H9 (cell line): ENCODE measurements at regions not wholly inside any gene's neighbourhood (a gene's known extent, or its start where the extent isn't known, plus 50 kb on each side); places are given as distances from the start of the nearest gene placed in this dataset.

Experiments used
- DNase-seq: peaks from one replicate; pipeline ENCODE4 v3.0.0-alpha.2; 2017
- H2AFZ ChIP-seq: one replicate; pipeline ENCODE4 v1.6.1; 2013; ENCODE audit warnings: mild to moderate bottlenecking, low read length, control low read depth, moderate library complexity
- H2AK5ac ChIP-seq: 2 replicates; pipeline ENCODE4 v1.6.1; 2013; ENCODE audit warnings: low read length, control low read depth, mixed read lengths; ENCODE audit not compliant: insufficient read length
- H2BK120ac ChIP-seq: one replicate; pipeline ENCODE4 v1.6.1; 2013; ENCODE audit warnings: low read depth, mild to moderate bottlenecking, low read length, control low read depth, inconsistent platforms; ENCODE audit not compliant: poor library complexity, severe bottlenecking
- H2BK12ac ChIP-seq: 2 replicates; pipeline ENCODE4 v1.6.1; 2013; ENCODE audit warnings: low read length, control low read depth, mixed read lengths, low read depth; ENCODE audit not compliant: insufficient read length
- H2BK15ac ChIP-seq: 2 replicates; pipeline ENCODE4 v1.6.1; 2013; ENCODE audit warnings: low read depth, low read length, control low read depth
- H2BK20ac ChIP-seq: one replicate; pipeline ENCODE4 v1.6.1; 2013; ENCODE audit warnings: low read depth, mild to moderate bottlenecking, low read length, control low read depth, inconsistent platforms; ENCODE audit not compliant: poor library complexity, severe bottlenecking
- H2BK5ac ChIP-seq: 2 replicates; pipeline ENCODE4 v1.6.1; 2013; ENCODE audit warnings: low read length, control low read depth, mixed read lengths; ENCODE audit not compliant: insufficient read length
- H3K14ac ChIP-seq: 2 replicates; pipeline ENCODE4 v1.6.1; 2013; ENCODE audit warnings: low read length, control low read depth; ENCODE audit not compliant: insufficient read depth
- H3K18ac ChIP-seq: 2 replicates; pipeline ENCODE4 v1.6.1; 2013; ENCODE audit warnings: low read depth, mild to moderate bottlenecking, mixed read lengths, low read length, control low read depth; ENCODE audit not compliant: insufficient read length
- H3K23ac ChIP-seq: 2 replicates; pipeline ENCODE4 v1.6.1; 2013; ENCODE audit warnings: low read length, control low read depth, mixed read lengths, low read depth; ENCODE audit not compliant: insufficient read length
- H3K23me2 ChIP-seq: 2 replicates; pipeline ENCODE4 v1.6.1; 2013; ENCODE audit warnings: low read depth, mild to moderate bottlenecking, mixed read lengths, low read length, control low read depth; ENCODE audit not compliant: insufficient read length, poor library complexity, severe bottlenecking
- H3K27ac ChIP-seq: 2 replicates; pipeline ENCODE4 v1.5.1; 2013; ENCODE audit warnings: low read length, control low read depth, mixed read lengths, low read depth; ENCODE audit not compliant: insufficient read length
- H3K27me3 ChIP-seq: 2 replicates; pipeline ENCODE4 v1.6.1; 2013; ENCODE audit warnings: low read length, control low read depth, inconsistent platforms; ENCODE audit not compliant: insufficient read depth
- H3K4ac ChIP-seq: 2 replicates; pipeline ENCODE4 v1.6.1; 2013; ENCODE audit warnings: low read depth, mild to moderate bottlenecking, control low read depth, inconsistent platforms, low read length, moderate library complexity
- H3K4me1 ChIP-seq: 2 replicates; pipeline ENCODE4 v1.6.1; 2013; ENCODE audit warnings: low read length, control low read depth, inconsistent platforms; ENCODE audit not compliant: insufficient read depth
- H3K4me2 ChIP-seq: 2 replicates; pipeline ENCODE4 v1.6.1; 2013; ENCODE audit warnings: low read length, control low read depth, mixed read lengths; ENCODE audit not compliant: insufficient read length, insufficient read depth
- H3K56ac ChIP-seq: 2 replicates; pipeline ENCODE4 v1.6.1; 2013; ENCODE audit warnings: low read depth, mild to moderate bottlenecking, mixed read lengths, low read length, control low read depth; ENCODE audit not compliant: insufficient read length
- H3K79me1 ChIP-seq: 2 replicates; pipeline ENCODE4 v1.6.1; 2013; ENCODE audit warnings: low read depth, mild to moderate bottlenecking, moderate library complexity, low read length, control low read depth, inconsistent platforms; ENCODE audit not compliant: insufficient read depth, poor library complexity, severe bottlenecking
- H3K79me2 ChIP-seq: 2 replicates; pipeline ENCODE4 v1.6.1; 2013; ENCODE audit warnings: low read length, control low read depth, inconsistent platforms; ENCODE audit not compliant: insufficient read depth
- H3K9ac ChIP-seq: 2 replicates; pipeline ENCODE4 v1.6.1; 2013; ENCODE audit warnings: low read length, control low read depth, mixed read lengths; ENCODE audit not compliant: insufficient read length; ENCODE audit errors: extremely low read depth
- H3K9me3 ChIP-seq: one replicate; pipeline ENCODE4 v1.6.1; 2013; ENCODE audit warnings: low read depth, low read length, inconsistent platforms; ENCODE audit not compliant: control insufficient read depth
- H3T11ph ChIP-seq: one replicate; pipeline ENCODE4 v1.6.1; 2013; ENCODE audit warnings: mild to moderate bottlenecking, low read length, control low read depth, inconsistent platforms
- H4K20me1 ChIP-seq: one replicate; pipeline ENCODE4 v1.6.1; 2013; ENCODE audit not compliant: control insufficient read depth, insufficient read length, insufficient read depth
- H4K5ac ChIP-seq: 2 replicates; pipeline ENCODE4 v1.6.1; 2013; ENCODE audit warnings: low read depth, mild to moderate bottlenecking, mixed read lengths, low read length, control low read depth; ENCODE audit not compliant: insufficient read length
- H4K8ac ChIP-seq: replicated peaks from 2 replicates; pipeline ENCODE4 v1.6.1; 2013; ENCODE audit warnings: low read length, control low read depth, mixed read lengths, low read depth; ENCODE audit not compliant: insufficient read length
- H4K91ac ChIP-seq: 2 replicates; pipeline ENCODE4 v1.6.1; 2013; ENCODE audit warnings: low read depth, mild to moderate bottlenecking, moderate library complexity, mixed read lengths, low read length, control low read depth; ENCODE audit not compliant: insufficient read length
- H3K27ac Mint-ChIP-seq, 3 experiments: 2 replicates in 2 of 3; 3 replicates in 1 of 3; pipeline ENCODE4 v1.8.0; 2020 to 2021; ENCODE audit warnings: mixed read lengths in 3 of 3, mild to moderate bottlenecking in 1 of 3, moderate library complexity in 1 of 3
- H3K27me3 Mint-ChIP-seq: 2 replicates; pipeline ENCODE4 v1.8.0; 2021; ENCODE audit warnings: low read depth, mild to moderate bottlenecking, moderate library complexity, mixed read lengths
- H3K36me3 Mint-ChIP-seq, 3 experiments: 2 replicates in 2 of 3; 3 replicates in 1 of 3; pipeline ENCODE4 v1.8.0; 2020 to 2021; ENCODE audit warnings: low read depth in 3 of 3, mixed read lengths in 3 of 3; ENCODE audit not compliant: insufficient read depth in 1 of 3
- H3K4me1 Mint-ChIP-seq, 2 experiments: 2 replicates each; pipeline ENCODE4 v1.8.0; 2020; ENCODE audit warnings: mixed read lengths in 2 of 2
- H3K4me3 Mint-ChIP-seq, 2 experiments: 2 replicates in 1 of 2; 3 replicates in 1 of 2; pipeline ENCODE4 v1.8.0; 2020 to 2021; ENCODE audit warnings: mild to moderate bottlenecking in 2 of 2, mixed read lengths in 2 of 2, moderate library complexity in 1 of 2
- H3K9me3 Mint-ChIP-seq, 2 experiments: 2 replicates in 1 of 2; 3 replicates in 1 of 2; pipeline ENCODE4 v1.8.0; 2020; ENCODE audit warnings: mild to moderate bottlenecking in 2 of 2, mixed read lengths in 2 of 2, moderate library complexity in 1 of 2
- WGBS: extraction: QIAGEN DNeasy Blood & Tissue Kit; methylation state at CpG from one replicate; pipeline ENCODE4 v1.1.7; 2013; ENCODE audit warnings: missing lambda C conversion rate, low lambda C conversion rate, mixed read lengths; ENCODE audit not compliant: insufficient read length; ENCODE audit errors: extremely low coverage; 5-methylcytosine and 5-hydroxymethylcytosine counted together
- TF ChIP-seq, protein P1 (sequence below): fragments of 200-600 bp; sonication (generic); conservative IDR thresholded peaks from 3 replicates; pipeline ENCODE4 v1.8.0; 2021; ENCODE audit warnings: antibody characterized with exemption, mild to moderate bottlenecking

DNA sequence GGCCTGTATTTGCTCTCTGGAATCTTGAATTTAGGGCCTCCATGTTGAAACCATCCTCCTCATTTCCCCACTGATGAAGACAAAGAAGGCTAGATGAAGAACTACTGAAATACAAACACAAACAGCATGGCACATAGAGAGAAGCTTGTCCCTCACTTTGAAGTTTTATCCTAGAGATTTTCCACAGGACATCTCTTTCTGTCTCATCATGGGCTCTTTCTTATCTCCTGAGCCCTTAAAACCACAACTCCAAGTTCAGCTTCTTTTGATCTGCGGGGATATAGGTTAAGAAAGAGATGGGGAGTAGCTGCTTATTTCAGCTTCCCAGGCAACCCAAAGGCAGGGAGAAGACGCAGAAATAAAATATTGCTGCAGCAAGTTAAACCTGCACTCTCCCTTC, 213.1 kb upstream of the LRIG1 start:
- Histone ChIP-seq H4K20me1 (no peaks in the 10 kb centered on the region), H2BK120ac (no peak overlapping the region), H3T11ph (no peak overlapping the region), H4K8ac (no peak overlapping the region), H2AK5ac (no peak overlapping the region), H3K18ac (no peak overlapping the region), H3K23ac (no peak overlapping the region), H4K91ac (no peak overlapping the region), H3K14ac (no peak overlapping the region), H3K9me3 (no peaks in the 10 kb centered on the region), H2AFZ (no peak overlapping the region), H4K5ac (no peak overlapping the region), H3K27me3 (no peaks in the 10 kb centered on the region), H3K4me1 (peaks cover 5% of the 10 kb centered on the region), H3K79me1 (no peaks in the 10 kb centered on the region), H3K9ac (no peak overlapping the region), H2BK20ac (no peak overlapping the region), H3K27ac (no peak overlapping the region), H3K4ac (no peak overlapping the region), H3K56ac (no peak overlapping the region), H2BK5ac (no peak overlapping the region), H3K79me2 (no peaks in the 10 kb centered on the region), H3K4me2 (no peak overlapping the region), H2BK12ac (no peak overlapping the region), H2BK15ac (no peak overlapping the region), H3K23me2 (no peaks in the 10 kb centered on the region)
- DNase-seq, result no peak
- no peaks in the 10 kb centered on the region for H3K36me3 Mint-ChIP-seq
- H3K4me1 Mint-ChIP-seq, result peaks cover 17 to 23% of the 10 kb centered on the region in 2 experiments
- TF ChIP-seq, protein P1, sequence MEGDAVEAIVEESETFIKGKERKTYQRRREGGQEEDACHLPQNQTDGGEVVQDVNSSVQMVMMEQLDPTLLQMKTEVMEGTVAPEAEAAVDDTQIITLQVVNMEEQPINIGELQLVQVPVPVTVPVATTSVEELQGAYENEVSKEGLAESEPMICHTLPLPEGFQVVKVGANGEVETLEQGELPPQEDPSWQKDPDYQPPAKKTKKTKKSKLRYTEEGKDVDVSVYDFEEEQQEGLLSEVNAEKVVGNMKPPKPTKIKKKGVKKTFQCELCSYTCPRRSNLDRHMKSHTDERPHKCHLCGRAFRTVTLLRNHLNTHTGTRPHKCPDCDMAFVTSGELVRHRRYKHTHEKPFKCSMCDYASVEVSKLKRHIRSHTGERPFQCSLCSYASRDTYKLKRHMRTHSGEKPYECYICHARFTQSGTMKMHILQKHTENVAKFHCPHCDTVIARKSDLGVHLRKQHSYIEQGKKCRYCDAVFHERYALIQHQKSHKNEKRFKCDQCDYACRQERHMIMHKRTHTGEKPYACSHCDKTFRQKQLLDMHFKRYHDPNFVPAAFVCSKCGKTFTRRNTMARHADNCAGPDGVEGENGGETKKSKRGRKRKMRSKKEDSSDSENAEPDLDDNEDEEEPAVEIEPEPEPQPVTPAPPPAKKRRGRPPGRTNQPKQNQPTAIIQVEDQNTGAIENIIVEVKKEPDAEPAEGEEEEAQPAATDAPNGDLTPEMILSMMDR, result no peak
- no peak overlapping the region for H3K27ac Mint-ChIP-seq
- H3K4me3 Mint-ChIP-seq, result no peak overlapping the region
- no peaks in the 10 kb centered on the region for H3K9me3 Mint-ChIP-seq
- no peaks in the 10 kb centered on the region for H3K27me3 Mint-ChIP-seq
- WGBS, result no CpG with 5 or more reads among the region's 2 CpGs
